Prostate gland (tissue), 2 donors: ENCODE measurements at regions not wholly inside any gene's neighbourhood (a gene's known extent, or its start where the extent isn't known, plus 50 kb on each side); places are given as distances from the start of the nearest gene placed in this dataset.

Source experiments
- CTCF ChIP-seq, 4 experiments: fragments of 200-600 bp in 2 of 4; fragments of 450-650 bp in 2 of 4; sonication (generic) in 2 of 4; IDR thresholded peaks; 1 replicate in 3 of 4; 2 replicates in 1 of 4; pipeline ENCODE4 v1.5.1; 2016 to 2019; ENCODE audit warnings: antibody characterized with exemption in 4 of 4, mild to moderate bottlenecking in 2 of 4, moderate library complexity in 2 of 4
- POLR2A ChIP-seq: fragments of 450-650 bp; IDR thresholded peaks from one replicate; pipeline ENCODE4 v1.6.1; 2016; ENCODE audit warnings: antibody characterized with exemption, mild to moderate bottlenecking
- POLR2AphosphoS5 ChIP-seq: sonication (generic); formaldehyde crosslinking; IDR thresholded peaks from one replicate; pipeline ENCODE4 v1.6.1; 2017; ENCODE audit warnings: antibody characterized with exemption

GRCh38 chr1:181413836-181414235 lies 69.5 kb upstream of the CACNA1E start:
- TF ChIP-seq CTCF (IDR thresholded peaks at IDR 0.05) (no peak), POLR2AphosphoS5 (no peak), POLR2A (no peak)
